Osteocyte (in vitro differentiated cells): ENCODE measurements at regions not wholly inside any gene's neighbourhood (a gene's known extent, or its start where the extent isn't known, plus 50 kb on each side); places are given as distances from the start of the nearest gene placed in this dataset.
A peak's percentile ranks its signal among the peaks of the same experiment; 100 is the strongest.
"Not testable (repeated sequence)": the region's sequence is repeated elsewhere in the genome, so short reads cannot be mapped to it uniquely, and the experiment has no call there.

Experiments
- DNase-seq: peaks from one replicate; pipeline ENCODE4 v3.0.0; 2021; ENCODE audit warnings: mixed read lengths; ENCODE audit not compliant: unreplicated experiment; ENCODE audit errors: extremely low spot score
- H3K27ac Mint-ChIP-seq: one replicate; pipeline ENCODE4 v1.8.0; 2021; ENCODE audit warnings: mild to moderate bottlenecking, mixed read lengths; ENCODE audit not compliant: unreplicated experiment
- H3K27me3 Mint-ChIP-seq: one replicate; pipeline ENCODE4 v1.8.0; 2021; ENCODE audit warnings: mixed read lengths; ENCODE audit not compliant: unreplicated experiment
- H3K36me3 Mint-ChIP-seq: one replicate; pipeline ENCODE4 v1.8.0; 2021; ENCODE audit warnings: mixed read lengths; ENCODE audit not compliant: unreplicated experiment
- H3K4me1 Mint-ChIP-seq: one replicate; pipeline ENCODE4 v1.8.0; 2021; ENCODE audit warnings: mixed read lengths; ENCODE audit not compliant: unreplicated experiment
- H3K4me3 Mint-ChIP-seq: one replicate; pipeline ENCODE4 v1.8.0; 2021; ENCODE audit warnings: mild to moderate bottlenecking, moderate library complexity, mixed read lengths; ENCODE audit not compliant: unreplicated experiment
- H3K9me3 Mint-ChIP-seq: one replicate; pipeline ENCODE4 v1.8.0; 2021; ENCODE audit warnings: mixed read lengths; ENCODE audit not compliant: unreplicated experiment
- CTCF ChIP-seq: fragments of 200-600 bp; sonication (generic); IDR thresholded peaks from 2 replicates; pipeline ENCODE4 v1.5.0; 2021; ENCODE audit warnings: antibody characterized with exemption, mild to moderate bottlenecking, moderate library complexity

- Mint-ChIP-seq H3K4me1 (peaks cover 26% of the 10 kb centered on the region), H3K9me3 (no peaks in the 10 kb centered on the region), H3K27me3 (peaks cover 40% of the 10 kb centered on the region), H3K27ac (no peak overlapping the region), H3K4me3 (no peak overlapping the region), H3K36me3 (no peaks in the 10 kb centered on the region)
- TF ChIP-seq CTCF = no peak
- DNase-seq = no peak
These were observed 452.0 kb downstream of the PREX1 start for GRCh38 chr20:48375804-48376203.

- no peak for TF ChIP-seq CTCF
- Mint-ChIP-seq H3K27ac (peak overlapping the region; percentile 85), H3K36me3 (no peaks in the 10 kb centered on the region), H3K4me1 (peaks cover 26% of the 10 kb centered on the region), H3K4me3 (peak overlapping the region; percentile 10), H3K27me3 (peaks cover 42% of the 10 kb centered on the region), H3K9me3 (no peaks in the 10 kb centered on the region)
- DNase-seq = no peak
These were observed 452.7 kb downstream of the PREX1 start for GRCh38 chr20:48374991-48375595.

- TF ChIP-seq CTCF = peak; percentile 33
- not testable (repeated sequence) for DNase-seq, H3K9me3 Mint-ChIP-seq, H3K36me3 Mint-ChIP-seq
- H3K4me3 Mint-ChIP-seq = peak overlapping the region; percentile 55
- peaks cover 42% of the 10 kb centered on the region for H3K27me3 Mint-ChIP-seq
- H3K27ac Mint-ChIP-seq = peak overlapping the region; percentile 85
- H3K4me1 Mint-ChIP-seq = peaks cover 26% of the 10 kb centered on the region
These were observed 453.5 kb downstream of the PREX1 start for GRCh38 chr20:48374031-48374907.

GRCh38 chr20:48373555-48373934 lies 454.3 kb downstream of the PREX1 start:
- Mint-ChIP-seq H3K27ac (peak overlapping the region; percentile 45), H3K9me3 (no peaks in the 10 kb centered on the region), H3K36me3 (no peaks in the 10 kb centered on the region), H3K4me3 (peak overlapping the region; percentile 5), H3K27me3 (peaks cover 45% of the 10 kb centered on the region), H3K4me1 (peaks cover 26% of the 10 kb centered on the region)
- DNase-seq = no peak
- TF ChIP-seq CTCF = no peak

- Mint-ChIP-seq H3K27me3 (peaks cover 45% of the 10 kb centered on the region), H3K27ac (peak overlapping the region; percentile 45), H3K4me1 (peaks cover 26% of the 10 kb centered on the region)
- H3K9me3 Mint-ChIP-seq, DNase-seq, H3K36me3 Mint-ChIP-seq, H3K4me3 Mint-ChIP-seq: not testable (repeated sequence)
These were observed 454.8 kb downstream of the PREX1 start for GRCh38 chr20:48372851-48373554.
